ENCODE measurements at regions not wholly inside any gene's neighbourhood (a gene's known extent, or its start where the extent isn't known, plus 50 kb on each side); places are given as distances from the start of the nearest gene placed in this dataset.

GRCh38 chr5:175025077-175025476, 300.7 kb downstream of the MSX2 start:
- no peak for DNase-seq

- DNase-seq = peak in 1 of 3 experiments; percentile 7
Observed at GRCh38 chr5:175021841-175022625, 297.7 kb downstream of the MSX2 start.

GRCh38 chr5:175021321-175021720, 296.9 kb downstream of the MSX2 start:
- no peak for DNase-seq

GRCh38 chr5:175015028-175015685, 290.8 kb downstream of the MSX2 start:
- no peak for DNase-seq

- no peak for DNase-seq
Observed at GRCh38 chr5:175013251-175013650, 288.9 kb downstream of the MSX2 start.

- DNase-seq = no peak
Observed at GRCh38 chr5:175012267-175012666, 287.9 kb downstream of the MSX2 start.

GRCh38 chr5:175003531-175003930, 279.1 kb downstream of the MSX2 start:
- no peak for DNase-seq

- peak in 2 of 3 experiments; percentile 49 to 72 for DNase-seq
Observed at GRCh38 chr5:175001876-175002645, 277.7 kb downstream of the MSX2 start.

GRCh38 chr5:175001311-175001710, 276.9 kb downstream of the MSX2 start:
- DNase-seq = no peak

- no peak for DNase-seq
Observed at GRCh38 chr5:174999581-174999980, 275.2 kb downstream of the MSX2 start.

GRCh38 chr5:174998131-174998730, 273.8 kb downstream of the MSX2 start:
- DNase-seq = no peak

GRCh38 chr5:174997688-174998087, 273.3 kb downstream of the MSX2 start:
- no peak for DNase-seq

GRCh38 chr5:174996941-174997340, 272.6 kb downstream of the MSX2 start:
- DNase-seq = no peak

GRCh38 chr5:174995827-174996226, 271.4 kb downstream of the MSX2 start:
- no peak for DNase-seq

GRCh38 chr5:174991847-174992246, 267.5 kb downstream of the MSX2 start:
- no peak for DNase-seq

GRCh38 chr5:174990909-174991308, 266.5 kb downstream of the MSX2 start:
- DNase-seq = no peak

- DNase-seq = no peak
Observed at GRCh38 chr5:174987443-174988012, 263.1 kb downstream of the MSX2 start.

GRCh38 chr5:174984863-174985262, 260.5 kb downstream of the MSX2 start:
- no peak for DNase-seq

- no peak for DNase-seq
Observed at GRCh38 chr5:174982485-174982884, 258.1 kb downstream of the MSX2 start.

- no peak for DNase-seq
Observed at GRCh38 chr5:174981416-174981815, 257.0 kb downstream of the MSX2 start.

GRCh38 chr5:174980952-174981351, 256.6 kb downstream of the MSX2 start:
- DNase-seq = no peak

GRCh38 chr5:174972291-174972690, 247.9 kb downstream of the MSX2 start:
- peak in 2 of 3 experiments; percentile 52 to 63 for DNase-seq

GRCh38 chr5:174971210-174971609, 246.8 kb downstream of the MSX2 start:
- no peak for DNase-seq
